Mesenchymal stem cell (in vitro differentiated cells and primary cell): ENCODE measurements at regions not wholly inside any gene's neighbourhood (a gene's known extent, or its start where the extent isn't known, plus 50 kb on each side); places are given as distances from the start of the nearest gene placed in this dataset.
A peak's percentile ranks its signal among the peaks of the same experiment; 100 is the strongest.
"Not testable (repeated sequence)": the region's sequence is repeated elsewhere in the genome, so short reads cannot be mapped to it uniquely, and the experiment has no call there.

Experiments
- DNase-seq: peaks from one replicate; pipeline ENCODE4 v3.0.0-alpha.2; 2013
- H2AFZ ChIP-seq: one replicate; pipeline ENCODE4 v1.6.1; 2013; ENCODE audit warnings: low read depth, mild to moderate bottlenecking, control low read depth, inconsistent platforms, low read length, moderate library complexity
- H2AK5ac ChIP-seq: 2 replicates; pipeline ENCODE4 v1.6.1; 2013; ENCODE audit warnings: low read length, moderate library complexity, mild to moderate bottlenecking, inconsistent platforms; ENCODE audit not compliant: severe bottlenecking
- H2BK120ac ChIP-seq: one replicate; pipeline ENCODE4 v1.6.1; 2013; ENCODE audit warnings: low read depth, mild to moderate bottlenecking, inconsistent platforms, low read length, moderate library complexity
- H2BK12ac ChIP-seq, 2 experiments: one replicate each; pipeline ENCODE4 v1.6.1; 2013; ENCODE audit warnings: inconsistent platforms in 2 of 2, low read length in 2 of 2, mild to moderate bottlenecking in 2 of 2, moderate library complexity in 2 of 2, control low read depth in 1 of 2
- H2BK15ac ChIP-seq: one replicate; pipeline ENCODE4 v1.6.1; 2013; ENCODE audit warnings: mild to moderate bottlenecking, low read depth, inconsistent platforms; ENCODE audit not compliant: poor library complexity, severe bottlenecking
- H2BK5ac ChIP-seq: 2 replicates; pipeline ENCODE4 v1.6.1; 2013; ENCODE audit warnings: low read depth, mild to moderate bottlenecking, low read length, control low read depth, inconsistent platforms; ENCODE audit not compliant: poor library complexity, severe bottlenecking
- H3K14ac ChIP-seq, 2 experiments: one replicate each; pipeline ENCODE4 v1.6.1; 2013; ENCODE audit warnings: inconsistent platforms in 2 of 2, low read length in 2 of 2, control low read depth in 1 of 2, mild to moderate bottlenecking in 1 of 2, moderate library complexity in 1 of 2
- H3K18ac ChIP-seq, 2 experiments: one replicate each; pipeline ENCODE4 v1.6.1; 2013; ENCODE audit warnings: inconsistent platforms in 2 of 2, low read length in 2 of 2, control low read depth in 1 of 2, low read depth in 1 of 2, mild to moderate bottlenecking in 1 of 2
- H3K23ac ChIP-seq, 2 experiments: one replicate each; pipeline ENCODE4 v1.6.1; 2013; ENCODE audit warnings: inconsistent platforms in 2 of 2, low read length in 2 of 2, mild to moderate bottlenecking in 2 of 2, moderate library complexity in 2 of 2, control low read depth in 1 of 2
- H3K27ac ChIP-seq: 2 replicates; pipeline ENCODE4 v1.5.1; 2013; ENCODE audit warnings: mild to moderate bottlenecking, moderate library complexity, low read length, control low read depth, inconsistent platforms; ENCODE audit not compliant: poor library complexity, severe bottlenecking
- H3K27me3 ChIP-seq, 2 experiments: 2 replicates each; pipeline versions ENCODE4 v1.6.1 to v1.7.0; 2013; ENCODE audit warnings: low read length in 2 of 2, mild to moderate bottlenecking in 2 of 2, moderate library complexity in 2 of 2, control low read depth in 1 of 2, inconsistent platforms in 1 of 2; ENCODE audit not compliant: control insufficient read depth in 1 of 2, insufficient read depth in 1 of 2
- H3K36me3 ChIP-seq, 2 experiments: 2 replicates each; pipeline versions ENCODE4 v1.6.1 to v1.7.0; 2013; ENCODE audit warnings: low read length in 2 of 2, control low read depth in 1 of 2, inconsistent platforms in 1 of 2, low read depth in 1 of 2, mild to moderate bottlenecking in 1 of 2; ENCODE audit not compliant: insufficient read depth in 2 of 2, control insufficient read depth in 1 of 2
- H3K4ac ChIP-seq, 2 experiments: one replicate each; pipeline ENCODE4 v1.6.1; 2013; ENCODE audit warnings: inconsistent platforms in 2 of 2, low read length in 2 of 2, mild to moderate bottlenecking in 2 of 2, moderate library complexity in 2 of 2, control low read depth in 1 of 2, low read depth in 1 of 2
- H3K4me1 ChIP-seq: 2 replicates; pipeline ENCODE4 v1.6.1; 2013; ENCODE audit warnings: low read depth, low read length, control low read depth; ENCODE audit not compliant: control insufficient read depth, insufficient read depth
- H3K4me2 ChIP-seq: 2 replicates; pipeline ENCODE4 v1.6.1; 2013; ENCODE audit warnings: low read length, mild to moderate bottlenecking, inconsistent platforms; ENCODE audit not compliant: poor library complexity, severe bottlenecking
- H3K4me3 ChIP-seq, 2 experiments: 2 replicates each; pipeline versions ENCODE4 v1.5.1 to v1.7.0; 2013; ENCODE audit warnings: low read length in 2 of 2, mild to moderate bottlenecking in 2 of 2, control low read depth in 1 of 2, low read depth in 1 of 2; ENCODE audit not compliant: insufficient read depth in 1 of 2
- H3K79me1 ChIP-seq: replicated peaks from 2 replicates; pipeline ENCODE4 v1.6.1; 2013; ENCODE audit warnings: mild to moderate bottlenecking, control low read depth, low read length, inconsistent platforms; ENCODE audit not compliant: poor library complexity, severe bottlenecking
- H3K9ac ChIP-seq: 2 replicates; pipeline ENCODE4 v1.7.0; 2013; ENCODE audit warnings: mild to moderate bottlenecking, low read length, moderate library complexity
- H3K9me3 ChIP-seq: 2 replicates; pipeline ENCODE4 v1.7.0; 2013; ENCODE audit warnings: mild to moderate bottlenecking, low read length; ENCODE audit not compliant: control insufficient read depth
- H4K8ac ChIP-seq: one replicate; pipeline ENCODE4 v1.6.1; 2013; ENCODE audit warnings: inconsistent platforms, mild to moderate bottlenecking, low read length, moderate library complexity
- H4K91ac ChIP-seq: one replicate; pipeline ENCODE4 v1.6.1; 2013; ENCODE audit warnings: mild to moderate bottlenecking, low read length, inconsistent platforms
- WGBS: methylation state at CpG from one replicate; pipeline ENCODE4 v1.1.7; 2013; ENCODE audit warnings: mixed read lengths; 5-methylcytosine and 5-hydroxymethylcytosine counted together

- Histone ChIP-seq H3K14ac (no peak overlapping the region), H3K9ac (no peak overlapping the region), H3K9me3 (peaks cover 6% of the 10 kb centered on the region), H2BK12ac (no peak overlapping the region), H2BK5ac (no peak overlapping the region), H3K4me3 (no peak overlapping the region), H2AK5ac (no peak overlapping the region), H3K27me3 (no peaks in the 10 kb centered on the region), H3K18ac (no peak overlapping the region), H3K4me2 (no peak overlapping the region), H3K4ac (no peak overlapping the region), H3K4me1 (no peaks in the 10 kb centered on the region), H4K8ac (no peak overlapping the region), H3K79me1 (no peaks in the 10 kb centered on the region), H2BK120ac (no peak overlapping the region), H2AFZ (no peak overlapping the region), H4K91ac (no peak overlapping the region), H3K36me3 (no peaks in the 10 kb centered on the region), H3K27ac (no peak overlapping the region), H2BK15ac (no peak overlapping the region), H3K23ac (no peak overlapping the region)
- 54% methylated on average over 2 of the region's 2 CpGs for WGBS
- DNase-seq, result no peak
These were observed 263.6 kb upstream of the POT1 start for GRCh38 chr7:125193263-125193662.

- no peak overlapping the region for H2BK120ac ChIP-seq
- peaks cover 7% of the 10 kb centered on the region for H3K9me3 ChIP-seq
- no peak overlapping the region for H2AFZ ChIP-seq
- H3K36me3 ChIP-seq, result no peaks in the 10 kb centered on the region
- H3K23ac ChIP-seq, result no peak overlapping the region
- no peak overlapping the region for H4K91ac ChIP-seq
- H3K18ac ChIP-seq, result no peak overlapping the region
- H3K4me3 ChIP-seq, result no peak overlapping the region
- no peak overlapping the region for H3K27ac ChIP-seq
- H2BK12ac ChIP-seq, result no peak overlapping the region
- no peaks in the 10 kb centered on the region for H3K79me1 ChIP-seq
- H2AK5ac ChIP-seq, result no peak overlapping the region
- no peak overlapping the region for H2BK15ac ChIP-seq
- H3K4me1 ChIP-seq, result no peaks in the 10 kb centered on the region
- no peak overlapping the region for H4K8ac ChIP-seq
- no peak overlapping the region for H2BK5ac ChIP-seq
- no peak overlapping the region for H3K14ac ChIP-seq
- H3K27me3 ChIP-seq, result no peaks in the 10 kb centered on the region
- no CpG with 5 or more reads among the region's 1 CpG for WGBS
- no peak overlapping the region for H3K9ac ChIP-seq
- H3K4ac ChIP-seq, result no peak overlapping the region
- no peak for DNase-seq
- H3K4me2 ChIP-seq, result no peak overlapping the region
These were observed 255.2 kb upstream of the POT1 start for GRCh38 chr7:125184801-125185200.

- H3K23ac ChIP-seq, H3K9me3 ChIP-seq, H3K79me1 ChIP-seq, H3K4me1 ChIP-seq, H3K14ac ChIP-seq, H4K91ac ChIP-seq, H3K36me3 ChIP-seq, H2BK12ac ChIP-seq, H4K8ac ChIP-seq, H2BK5ac ChIP-seq, H2BK120ac ChIP-seq, DNase-seq, H2BK15ac ChIP-seq, H3K18ac ChIP-seq, H3K27me3 ChIP-seq, H2AFZ ChIP-seq, H3K9ac ChIP-seq, H3K4me2 ChIP-seq, H2AK5ac ChIP-seq, H3K27ac ChIP-seq, H3K4ac ChIP-seq, H3K4me3 ChIP-seq: not testable (repeated sequence)
- WGBS, result 94% methylated on average over 25 of the region's 26 CpGs
These were observed 252.1 kb upstream of the POT1 start for GRCh38 chr7:125181569-125182267.

- no peaks in the 10 kb centered on the region for H3K27me3 ChIP-seq
- no peak overlapping the region for H3K27ac ChIP-seq
- no peak overlapping the region for H3K4me2 ChIP-seq
- DNase-seq, result peak; percentile 7
- WGBS, result 100% methylated on average over 2 of the region's 2 CpGs
- H3K4me3 ChIP-seq, result no peak overlapping the region
- no peak overlapping the region for H4K91ac ChIP-seq
- no peak overlapping the region for H3K18ac ChIP-seq
- H3K4ac ChIP-seq, result no peak overlapping the region
- H3K36me3 ChIP-seq, result no peaks in the 10 kb centered on the region
- no peak overlapping the region for H2BK5ac ChIP-seq
- no peak overlapping the region for H3K9ac ChIP-seq
- H3K79me1 ChIP-seq, result no peaks in the 10 kb centered on the region
- H2BK15ac ChIP-seq, result no peak overlapping the region
- no peak overlapping the region for H2AFZ ChIP-seq
- no peak overlapping the region for H2BK120ac ChIP-seq
- H3K23ac ChIP-seq, result no peak overlapping the region
- H3K9me3 ChIP-seq, result peaks cover 10% of the 10 kb centered on the region
- no peak overlapping the region for H2BK12ac ChIP-seq
- no peak overlapping the region for H2AK5ac ChIP-seq
- H3K4me1 ChIP-seq, result no peaks in the 10 kb centered on the region
- H4K8ac ChIP-seq, result no peak overlapping the region
- no peak overlapping the region for H3K14ac ChIP-seq
These were observed 243.9 kb upstream of the POT1 start for GRCh38 chr7:125173571-125173970.
